Activated CD4-positive, alpha-beta T cell treated with anti-CD3 and anti-CD28 coated beads, Interleukin-2, amount 50 U/mL, for 48 hours (primary cell): ENCODE measurements at regions not wholly inside any gene's neighbourhood (a gene's known extent, or its start where the extent isn't known, plus 50 kb on each side); places are given as distances from the start of the nearest gene placed in this dataset.
"Not testable (repeated sequence)": the region's sequence is repeated elsewhere in the genome, so short reads cannot be mapped to it uniquely, and the experiment has no call there.

Experiments
- DNase-seq, 2 experiments: peaks; one replicate each; pipeline ENCODE4 v3.0.0-alpha.2; 2020

GRCh38 chr12:17214929-17215328 lies 609.0 kb upstream of the LMO3 start:
- DNase-seq = no peak

GRCh38 chr12:17206553-17206952 lies 600.6 kb upstream of the LMO3 start:
- DNase-seq = no peak

- DNase-seq = no peak
These were observed 598.5 kb upstream of the LMO3 start for GRCh38 chr12:17204289-17205054.

GRCh38 chr12:17203497-17203896 lies 597.5 kb upstream of the LMO3 start:
- DNase-seq = no peak

- no peak for DNase-seq
These were observed 592.0 kb upstream of the LMO3 start for GRCh38 chr12:17197971-17198370.

- DNase-seq = no peak
These were observed 586.8 kb upstream of the LMO3 start for GRCh38 chr12:17192721-17193120.

- no peak for DNase-seq
These were observed 563.9 kb upstream of the LMO3 start for GRCh38 chr12:17169726-17170471.

- no peak for DNase-seq
These were observed 553.7 kb upstream of the LMO3 start for GRCh38 chr12:17159506-17160300.

- no peak for DNase-seq
These were observed 552.2 kb upstream of the LMO3 start for GRCh38 chr12:17158201-17158600.

GRCh38 chr12:17151917-17152316 lies 546.0 kb upstream of the LMO3 start:
- no peak for DNase-seq

GRCh38 chr12:17148706-17149105 lies 542.7 kb upstream of the LMO3 start:
- no peak for DNase-seq

- no peak for DNase-seq
These were observed 536.9 kb upstream of the LMO3 start for GRCh38 chr12:17142856-17143255.

GRCh38 chr12:17139931-17140330 lies 534.0 kb upstream of the LMO3 start:
- DNase-seq = no peak

GRCh38 chr12:17137396-17137795 lies 531.4 kb upstream of the LMO3 start:
- DNase-seq = no peak

GRCh38 chr12:17134315-17134714 lies 528.4 kb upstream of the LMO3 start:
- DNase-seq = no peak

GRCh38 chr12:17132336-17132735 lies 526.4 kb upstream of the LMO3 start:
- DNase-seq = no peak

GRCh38 chr12:17116538-17116937 lies 510.6 kb upstream of the LMO3 start:
- not testable (repeated sequence) for DNase-seq

- no peak for DNase-seq
These were observed 504.4 kb upstream of the LMO3 start for GRCh38 chr12:17110316-17110715.

- DNase-seq = no peak
These were observed 503.0 kb upstream of the LMO3 start for GRCh38 chr12:17108877-17109541.

GRCh38 chr12:17104801-17105200 lies 498.8 kb upstream of the LMO3 start:
- no peak for DNase-seq

- DNase-seq = no peak
These were observed 491.7 kb upstream of the LMO3 start for GRCh38 chr12:17097674-17098073.

GRCh38 chr12:17084831-17085230 lies 478.9 kb upstream of the LMO3 start:
- no peak for DNase-seq
